Sigmoid colon (tissue), 3 donors: ENCODE measurements at regions not wholly inside any gene's neighbourhood (a gene's known extent, or its start where the extent isn't known, plus 50 kb on each side); places are given as distances from the start of the nearest gene placed in this dataset.

ENCODE experiments used
- CTCF ChIP-seq, 4 experiments: fragments of 450-650 bp in 3 of 4; fragments of 200-600 bp in 1 of 4; IDR thresholded peaks; one replicate each; pipeline ENCODE4 v1.5.1; 2016 to 2019; ENCODE audit warnings: antibody characterized with exemption in 4 of 4, mild to moderate bottlenecking in 3 of 4, moderate library complexity in 2 of 4
- POLR2A ChIP-seq, 2 donors: fragments of 450-650 bp; IDR thresholded peaks; one replicate each; pipeline ENCODE4 v1.6.1; 2016; ENCODE audit warnings: antibody characterized with exemption in 2 of 2, mild to moderate bottlenecking in 2 of 2, moderate library complexity in 2 of 2

- no peak for TF ChIP-seq POLR2A (IDR thresholded peaks at IDR 0.05)
- no peak for TF ChIP-seq CTCF (IDR thresholded peaks at IDR 0.05)
These were observed 201.2 kb downstream of the CMPK2 start for GRCh38 chr2:6664332-6665061.
